HUES64 (cell line): ENCODE measurements at regions not wholly inside any gene's neighbourhood (a gene's known extent, or its start where the extent isn't known, plus 50 kb on each side); places are given as distances from the start of the nearest gene placed in this dataset.
A peak's percentile ranks its signal among the peaks of the same experiment; 100 is the strongest.
"Not testable (repeated sequence)": the region's sequence is repeated elsewhere in the genome, so short reads cannot be mapped to it uniquely, and the experiment has no call there.

Experiments used
- H3K27ac ChIP-seq: 2 replicates; pipeline ENCODE4 v1.7.0; 2013; ENCODE audit warnings: low read depth, low read length, inconsistent platforms
- H3K27me3 ChIP-seq: 2 replicates; pipeline ENCODE4 v1.6.1; 2013; ENCODE audit warnings: mild to moderate bottlenecking, low read length; ENCODE audit not compliant: insufficient read depth
- H3K36me3 ChIP-seq: 2 replicates; pipeline ENCODE4 v1.6.1; 2013; ENCODE audit warnings: mild to moderate bottlenecking, low read length; ENCODE audit not compliant: insufficient read depth
- H3K4me1 ChIP-seq: 2 replicates; pipeline ENCODE4 v1.6.1; 2013; ENCODE audit warnings: mild to moderate bottlenecking, low read length, moderate library complexity; ENCODE audit not compliant: insufficient read depth
- H3K4me3 ChIP-seq: 2 replicates; pipeline ENCODE4 v1.5.1; 2013; ENCODE audit warnings: mild to moderate bottlenecking, low read length, moderate library complexity
- H3K9ac ChIP-seq: 2 replicates; pipeline ENCODE4 v1.6.1; 2013; ENCODE audit warnings: mild to moderate bottlenecking, low read depth, low read length
- H3K9me3 ChIP-seq: 2 replicates; pipeline ENCODE4 v1.6.1; 2013; ENCODE audit warnings: low read depth, low read length; ENCODE audit not compliant: insufficient read depth
- WGBS: fragments of 150-250, 120-280 bp; methylation state at CpG from one replicate; pipeline ENCODE4 v1.1.7; 2013; ENCODE audit warnings: missing lambda C conversion rate; 5-methylcytosine and 5-hydroxymethylcytosine counted together

DNA sequence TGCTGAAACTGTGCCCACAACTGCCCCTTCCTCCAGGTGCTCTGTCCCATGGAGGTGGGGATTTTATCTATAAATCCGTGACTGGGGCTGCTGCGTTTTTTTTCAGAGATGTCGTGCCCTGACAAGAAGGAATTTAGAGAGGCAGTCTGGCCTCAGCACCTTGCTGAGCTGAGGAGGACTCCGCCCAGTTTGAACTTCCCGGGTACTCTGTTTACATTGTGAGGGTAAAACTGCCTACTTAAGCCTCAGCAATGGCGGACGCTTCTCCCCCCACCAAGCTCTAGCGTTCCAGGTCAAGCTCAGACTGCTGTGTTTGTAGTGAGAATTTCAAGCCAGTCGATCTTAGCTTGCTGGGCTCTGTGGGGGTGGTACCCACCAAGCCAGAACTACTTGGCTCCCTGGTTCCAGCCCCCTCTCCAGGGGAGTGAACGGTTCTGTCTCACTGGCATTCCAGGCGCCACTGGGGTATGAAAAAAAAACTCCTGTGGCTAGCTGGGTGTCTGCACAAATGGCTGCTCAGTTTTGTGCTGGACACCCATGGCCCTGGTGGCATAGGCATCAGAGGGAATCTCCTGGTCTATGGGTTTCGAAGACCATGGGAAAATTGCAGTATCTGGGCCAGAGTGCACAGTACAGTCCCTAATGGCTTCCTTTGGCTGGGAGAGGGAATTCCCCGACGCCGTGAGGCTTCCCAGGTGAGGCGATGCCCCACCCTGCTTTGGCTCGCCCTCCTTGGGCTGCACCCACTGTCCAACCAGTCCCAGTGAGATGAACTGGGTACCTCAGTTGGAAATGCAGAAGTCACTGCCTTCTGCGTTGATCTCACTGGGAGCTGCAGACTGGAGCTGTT lies 68.5 kb upstream of the SGO1 start:
- Histone ChIP-seq H3K4me3 (no peak overlapping the region), H3K9me3 (no peaks in the 10 kb centered on the region), H3K27ac (no peak overlapping the region), H3K9ac (no peak overlapping the region), H3K36me3 (no peaks in the 10 kb centered on the region), H3K4me1 (peaks cover 9% of the 10 kb centered on the region; the same call in 1 of the 2 replicates), H3K27me3 (no peaks in the 10 kb centered on the region)
- 80% methylated on average over 18 of the region's 18 CpGs for WGBS

GRCh38 chr3:20250786-20251185 lies 64.8 kb upstream of the SGO1 start:
- peaks cover 9% of the 10 kb centered on the region; the same call in 1 of the 2 replicates for H3K4me1 ChIP-seq
- no peak overlapping the region for H3K9ac ChIP-seq
- H3K9me3 ChIP-seq, result no peaks in the 10 kb centered on the region; the same call in 1 of the 2 replicates
- H3K27ac ChIP-seq, result peak overlapping the region; percentile 47; the same call in 1 of the 2 replicates
- H3K4me3 ChIP-seq, result no peak overlapping the region
- H3K27me3 ChIP-seq, result no peaks in the 10 kb centered on the region
- H3K36me3 ChIP-seq, result no peaks in the 10 kb centered on the region
- 86% methylated on average over 1 of the region's 1 CpG for WGBS

GRCh38 chr3:20250314-20250713 lies 64.3 kb upstream of the SGO1 start:
- 96% methylated on average over 3 of the region's 3 CpGs for WGBS
- no peaks in the 10 kb centered on the region; the same call in 1 of the 2 replicates for H3K9me3 ChIP-seq
- peaks cover 9% of the 10 kb centered on the region; the same call in 1 of the 2 replicates for H3K4me1 ChIP-seq
- H3K4me3 ChIP-seq, result no peak overlapping the region
- no peak overlapping the region for H3K27ac ChIP-seq
- H3K9ac ChIP-seq, result no peak overlapping the region
- H3K27me3 ChIP-seq, result no peaks in the 10 kb centered on the region
- no peaks in the 10 kb centered on the region for H3K36me3 ChIP-seq

GRCh38 chr3:20246662-20247061 lies 60.7 kb upstream of the SGO1 start:
- no CpG with 5 or more reads among the region's 1 CpG for WGBS
- no peak overlapping the region for H3K4me3 ChIP-seq
- H3K9ac ChIP-seq, result no peak overlapping the region
- no peaks in the 10 kb centered on the region for H3K27me3 ChIP-seq
- H3K27ac ChIP-seq, result no peak overlapping the region
- H3K4me1 ChIP-seq, result peaks cover 9% of the 10 kb centered on the region; the same call in 1 of the 2 replicates
- H3K9me3 ChIP-seq, result no peaks in the 10 kb centered on the region; the same call in 1 of the 2 replicates
- H3K36me3 ChIP-seq, result no peaks in the 10 kb centered on the region

DNA sequence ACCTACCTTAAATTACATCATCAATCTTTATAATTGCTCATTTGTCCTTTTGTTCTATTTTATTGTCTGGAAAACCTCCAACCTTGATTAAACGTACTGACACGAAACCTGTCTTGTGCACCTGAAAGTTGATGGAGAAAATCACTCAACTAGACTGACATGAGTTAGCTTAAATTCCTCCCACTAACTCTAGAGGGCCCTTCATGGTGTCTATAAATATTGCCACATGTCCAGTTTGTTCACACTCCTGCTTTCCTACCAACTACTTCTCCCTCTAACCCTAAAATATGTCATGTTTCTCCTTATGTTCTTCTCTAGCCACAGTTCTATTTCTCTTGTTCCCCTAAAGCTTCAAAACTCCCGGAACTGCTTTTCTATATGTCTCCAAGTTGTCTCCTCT lies 59.8 kb upstream of the SGO1 start:
- H3K27ac ChIP-seq, result no peak overlapping the region
- H3K9me3 ChIP-seq, result no peaks in the 10 kb centered on the region; the same call in 1 of the 2 replicates
- no peaks in the 10 kb centered on the region for H3K36me3 ChIP-seq
- no peaks in the 10 kb centered on the region for H3K27me3 ChIP-seq
- no peak overlapping the region for H3K4me3 ChIP-seq
- peaks cover 5% of the 10 kb centered on the region; the same call in 1 of the 2 replicates for H3K4me1 ChIP-seq
- 98% methylated on average over 3 of the region's 3 CpGs for WGBS
- H3K9ac ChIP-seq, result no peak overlapping the region

DNA sequence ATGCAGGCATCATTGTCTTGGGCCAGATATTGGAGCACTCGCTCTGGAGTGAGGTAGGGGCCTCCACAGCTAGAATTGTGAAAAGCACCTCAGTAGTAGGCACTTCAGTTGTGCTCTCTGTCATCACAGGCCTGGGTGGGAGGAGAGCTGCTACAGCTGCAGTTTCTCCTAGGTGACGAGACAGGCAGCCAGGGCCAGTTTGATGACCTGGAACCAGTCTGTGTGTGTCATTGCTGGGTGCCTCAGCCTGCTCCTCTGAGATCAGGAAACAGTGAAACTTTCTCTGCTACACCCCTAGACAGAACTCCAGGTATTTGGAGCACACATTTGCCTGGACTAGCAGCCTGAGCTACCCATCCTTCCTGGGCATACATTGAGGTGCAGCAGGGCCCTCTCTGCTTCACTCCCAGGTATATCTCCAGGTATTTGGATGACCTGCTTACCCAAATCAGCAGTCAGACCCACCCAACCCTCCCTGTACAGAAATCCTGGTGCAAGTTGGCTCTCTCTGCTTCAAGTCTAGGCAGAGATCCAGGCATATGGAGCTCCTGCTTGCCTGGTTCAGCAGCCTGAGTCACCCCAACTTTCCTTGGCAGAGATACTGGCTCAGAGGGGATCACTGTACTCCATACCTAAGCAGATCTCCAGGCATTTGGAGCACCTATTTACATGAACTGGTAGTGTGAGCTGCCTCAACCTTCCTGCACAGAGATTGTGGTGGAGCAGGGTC lies 54.3 kb upstream of the SGO1 start:
- Histone ChIP-seq H3K9me3 (no peaks in the 10 kb centered on the region), H3K9ac (no peak overlapping the region), H3K36me3 (no peaks in the 10 kb centered on the region), H3K27ac (no peak overlapping the region), H3K27me3 (no peaks in the 10 kb centered on the region), H3K4me3 (no peak overlapping the region), H3K4me1 (no peaks in the 10 kb centered on the region)
- 92% methylated on average over 2 of the region's 2 CpGs for WGBS

GRCh38 chr3:20238199-20238598 lies 52.2 kb upstream of the SGO1 start:
- not testable (repeated sequence) for H3K9ac ChIP-seq, H3K4me3 ChIP-seq, H3K4me1 ChIP-seq, H3K9me3 ChIP-seq, H3K27ac ChIP-seq, H3K27me3 ChIP-seq, H3K36me3 ChIP-seq
- 100% methylated on average over 1 of the region's 3 CpGs for WGBS

GRCh38 chr3:20236603-20237002 lies 50.6 kb upstream of the SGO1 start:
- Histone ChIP-seq H3K27ac (no peak overlapping the region), H3K27me3 (no peaks in the 10 kb centered on the region), H3K4me1 (no peaks in the 10 kb centered on the region), H3K4me3 (no peak overlapping the region), H3K9ac (no peak overlapping the region), H3K36me3 (no peaks in the 10 kb centered on the region), H3K9me3 (no peaks in the 10 kb centered on the region)
- 84% methylated on average over 3 of the region's 3 CpGs for WGBS
